ENCODE measurements at regions not wholly inside any gene's neighbourhood (a gene's known extent, or its start where the extent isn't known, plus 50 kb on each side); places are given as distances from the start of the nearest gene placed in this dataset.

DNA sequence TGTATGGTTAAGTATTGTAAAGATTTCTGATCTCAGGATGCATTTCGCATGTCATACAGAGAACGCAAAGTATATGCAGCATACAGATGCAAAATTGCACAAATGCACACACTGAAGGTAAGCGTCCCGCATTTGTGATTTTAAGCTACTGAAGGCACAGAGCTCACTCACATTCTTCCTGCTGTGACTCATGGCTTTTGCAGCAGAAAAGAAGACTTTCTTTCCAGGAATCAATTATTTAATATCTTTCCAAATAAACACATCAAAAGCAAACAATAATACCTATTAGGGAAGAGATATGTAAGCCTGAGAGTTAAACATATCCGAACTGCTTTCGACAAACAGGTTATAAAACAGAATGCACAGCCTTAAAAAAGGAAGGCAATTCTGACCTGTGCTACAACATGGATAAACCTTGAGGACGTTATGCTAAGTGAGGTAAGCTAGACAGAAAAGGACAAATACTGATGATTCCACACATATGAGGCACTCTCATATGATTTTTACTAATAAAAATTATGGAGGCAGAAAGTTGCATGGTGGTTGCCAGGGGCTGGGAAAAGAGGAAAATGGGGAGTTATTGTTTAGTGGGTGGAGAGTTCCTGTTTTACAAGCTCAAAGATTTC, 109.0 kb downstream of the TFAP2A start:
- TF ChIP-seq EP300 (IDR thresholded peaks at IDR 0.05; ENCODE audit: borderline replicate concordance) (no peak), NFIC (IDR thresholded peaks at IDR 0.05) (no peak), USF1 (IDR thresholded peaks at IDR 0.05) (no peak), YY1 (IDR thresholded peaks at IDR 0.05; ENCODE audit: low read depth) (no peak), TAF1 (IDR thresholded peaks at IDR 0.05; ENCODE audit: low read depth) (no peak)

Data from Ishikawa (cell line).